Activated CD8-positive, alpha-beta T cell treated with anti-CD3 and anti-CD28 coated beads for 36 hours (primary cell): ENCODE measurements at regions not wholly inside any gene's neighbourhood (a gene's known extent, or its start where the extent isn't known, plus 50 kb on each side); places are given as distances from the start of the nearest gene placed in this dataset.

Experiments used
- ATAC-seq: fragments of 200-7000 bp; cut with Tn5 transposase; one replicate; pipeline ENCODE4 v1.10.0; 2021; ENCODE audit warnings: mild to moderate bottlenecking, moderate library complexity
- CTCF ChIA-PET: fragments of 350-600 bp; sonication (Branson Sonifier 250); formaldehyde crosslinking; loops from one replicate; lab custom pipeline; 2021; ENCODE audit warnings: antibody characterized with exemption; lab: Charles Lee
- POLR2A ChIA-PET: fragments of 350-600 bp; sonication (Branson Sonifier 250); formaldehyde crosslinking; loops from one replicate; lab custom pipeline; 2021; ENCODE audit warnings: antibody characterized with exemption; lab: Charles Lee
- DNase-seq: peaks from one replicate; pipeline ENCODE4 v3.0.0-alpha.2; 2020
- H3K27ac Mint-ChIP-seq: one replicate; pipeline ENCODE4 v1.8.0; 2021; ENCODE audit warnings: mild to moderate bottlenecking, mixed read lengths
- H3K27me3 Mint-ChIP-seq: one replicate; pipeline ENCODE4 v1.8.0; 2021; ENCODE audit warnings: mixed read lengths
- H3K36me3 Mint-ChIP-seq: one replicate; pipeline ENCODE4 v1.8.0; 2021; ENCODE audit warnings: low read depth, mixed read lengths
- H3K4me1 Mint-ChIP-seq: one replicate; pipeline ENCODE4 v1.8.0; 2021; ENCODE audit warnings: low read depth, mixed read lengths
- H3K4me3 Mint-ChIP-seq: one replicate; pipeline ENCODE4 v1.8.0; 2021; ENCODE audit warnings: mild to moderate bottlenecking, moderate library complexity, mixed read lengths
- H3K9me3 Mint-ChIP-seq: one replicate; pipeline ENCODE4 v1.8.0; 2021; ENCODE audit warnings: mixed read lengths
- intact Hi-C: fragments of 100-400 bp; cut with micrococcal nuclease; formaldehyde crosslinking; loops from one replicate; pipeline ENCODE4 v1.10.0; 2022
- TF ChIP-seq, protein P1 (sequence below): fragments of 200-600 bp; IDR thresholded peaks from one replicate; pipeline ENCODE4 v1.8.0; 2022; ENCODE audit warnings: antibody characterized with exemption, mild to moderate bottlenecking

DNA sequence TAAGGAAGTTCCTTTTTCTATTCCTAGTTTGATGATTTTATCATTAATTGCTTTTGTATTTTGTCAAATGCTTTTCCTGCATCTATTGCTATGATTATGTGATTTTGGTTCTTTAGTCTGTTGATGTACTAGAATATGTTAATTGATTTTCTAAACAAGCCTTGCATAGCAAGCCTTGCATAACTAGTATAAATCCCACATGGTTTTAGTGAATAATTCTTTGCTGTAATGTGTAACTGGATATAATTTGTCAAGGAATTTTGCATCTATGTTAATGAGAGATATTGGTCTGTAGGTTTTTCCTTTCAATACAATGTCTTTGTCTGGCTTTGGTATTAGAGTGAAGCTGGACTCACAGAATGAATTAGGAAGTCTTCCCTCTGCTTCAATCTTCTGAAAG lies 460.2 kb downstream of the LTN1 start:
- CTCF ChIA-PET: interaction anchor here (1.0 kb wide), 1 partner anchor 213 kb away, joined by 3 read pairs; no protein-coding TSS in a partner anchor

DNA sequence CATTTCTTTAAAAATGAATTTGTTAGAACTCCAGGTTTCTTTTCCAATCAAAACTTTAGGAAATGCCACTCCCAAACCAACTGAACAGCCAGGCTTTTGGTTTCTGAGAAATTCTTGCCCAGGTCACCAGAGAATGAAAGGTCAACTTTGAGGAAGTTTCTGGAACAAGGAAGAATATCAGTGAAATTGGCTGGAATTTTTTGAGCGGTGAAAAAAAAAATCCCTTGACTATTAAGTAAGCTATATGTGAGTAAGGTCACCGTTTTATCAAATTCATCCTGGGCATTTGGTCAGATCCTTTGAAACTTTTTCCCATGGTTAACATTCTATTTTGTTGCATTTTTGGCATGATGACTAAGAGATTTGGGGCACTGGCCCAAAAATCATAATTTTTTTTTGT lies 469.3 kb downstream of the LTN1 start:
- ChIA-PET POLR2A (no interaction called here), CTCF (interaction anchor here (4.7 kb wide), 1 partner anchor 222 kb away, joined by 27 read pairs; no protein-coding TSS in a partner anchor)
- H3K27ac Mint-ChIP-seq: no peak overlapping the region
- H3K36me3 Mint-ChIP-seq: no peaks in the 10 kb centered on the region
- intact Hi-C loops: no loop called here
- H3K4me1 Mint-ChIP-seq: no peaks in the 10 kb centered on the region
- no peaks in the 10 kb centered on the region for H3K9me3 Mint-ChIP-seq
- DNase-seq (no peak), ATAC-seq (no peak)
- H3K4me3 Mint-ChIP-seq: no peak overlapping the region
- H3K27me3 Mint-ChIP-seq: peaks cover 5% of the 10 kb centered on the region
- TF ChIP-seq, protein P1, sequence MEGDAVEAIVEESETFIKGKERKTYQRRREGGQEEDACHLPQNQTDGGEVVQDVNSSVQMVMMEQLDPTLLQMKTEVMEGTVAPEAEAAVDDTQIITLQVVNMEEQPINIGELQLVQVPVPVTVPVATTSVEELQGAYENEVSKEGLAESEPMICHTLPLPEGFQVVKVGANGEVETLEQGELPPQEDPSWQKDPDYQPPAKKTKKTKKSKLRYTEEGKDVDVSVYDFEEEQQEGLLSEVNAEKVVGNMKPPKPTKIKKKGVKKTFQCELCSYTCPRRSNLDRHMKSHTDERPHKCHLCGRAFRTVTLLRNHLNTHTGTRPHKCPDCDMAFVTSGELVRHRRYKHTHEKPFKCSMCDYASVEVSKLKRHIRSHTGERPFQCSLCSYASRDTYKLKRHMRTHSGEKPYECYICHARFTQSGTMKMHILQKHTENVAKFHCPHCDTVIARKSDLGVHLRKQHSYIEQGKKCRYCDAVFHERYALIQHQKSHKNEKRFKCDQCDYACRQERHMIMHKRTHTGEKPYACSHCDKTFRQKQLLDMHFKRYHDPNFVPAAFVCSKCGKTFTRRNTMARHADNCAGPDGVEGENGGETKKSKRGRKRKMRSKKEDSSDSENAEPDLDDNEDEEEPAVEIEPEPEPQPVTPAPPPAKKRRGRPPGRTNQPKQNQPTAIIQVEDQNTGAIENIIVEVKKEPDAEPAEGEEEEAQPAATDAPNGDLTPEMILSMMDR: no peak

More for the DNA sequence above, 460.2 kb downstream of the LTN1 start:
- Mint-ChIP-seq H3K36me3 (no peaks in the 10 kb centered on the region), H3K4me1 (peaks cover 1% of the 10 kb centered on the region), H3K27ac (no peak overlapping the region), H3K27me3 (peaks cover 22% of the 10 kb centered on the region), H3K9me3 (no peaks in the 10 kb centered on the region), H3K4me3 (no peak overlapping the region)
- TF ChIP-seq, protein P1: no peak
- intact Hi-C loops: no loop called here
- ATAC-seq: no peak
- POLR2A ChIA-PET: no interaction called here
- no peak for DNase-seq

DNA sequence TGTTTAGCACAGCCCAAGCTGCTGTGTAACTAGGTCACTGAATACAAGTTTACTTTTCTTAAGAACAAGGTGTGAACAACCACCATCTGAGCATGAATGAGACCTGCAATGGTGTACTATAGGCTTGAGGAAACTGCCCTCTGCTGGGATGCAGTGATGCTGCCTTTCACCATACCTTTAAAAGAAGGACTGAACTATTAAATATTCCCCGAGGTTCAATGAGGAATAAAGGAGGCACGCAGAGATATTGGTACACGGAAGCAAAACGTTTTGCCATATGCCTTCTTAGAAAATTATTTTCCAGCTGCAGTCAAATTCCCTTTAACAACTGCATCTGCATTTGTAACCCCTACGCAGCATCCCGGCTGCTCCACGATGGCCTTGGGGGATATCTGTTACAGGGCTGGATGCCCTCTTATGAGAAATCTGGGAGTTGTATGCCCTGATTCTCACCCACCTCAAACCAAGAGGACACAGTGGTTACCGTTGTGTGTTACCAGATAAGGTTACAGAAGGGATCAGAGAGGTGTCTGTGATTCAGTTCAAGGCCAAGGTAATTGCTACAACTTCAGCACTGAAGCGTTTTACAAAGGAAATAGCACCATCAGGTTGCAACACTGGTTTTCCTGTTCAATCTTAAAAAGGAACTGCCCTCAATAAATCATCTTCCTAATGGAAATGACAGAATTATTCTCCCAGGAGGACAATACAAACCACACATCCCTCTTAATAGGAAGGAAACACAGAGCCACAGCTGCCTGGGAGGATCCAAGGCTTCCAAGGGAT lies 470.5 kb downstream of the LTN1 start:
- POLR2A ChIA-PET: interaction anchor here (0.6 kb wide), 1 partner anchor 70 kb away, joined by 3 read pairs; no protein-coding TSS in a partner anchor
- ATAC-seq (peak; percentile 45), DNase-seq (peak; percentile 9)
- Mint-ChIP-seq H3K4me1 (peaks cover under 1% of the 10 kb centered on the region), H3K27ac (no peak overlapping the region), H3K27me3 (peaks cover 2% of the 10 kb centered on the region), H3K36me3 (no peaks in the 10 kb centered on the region), H3K4me3 (no peak overlapping the region), H3K9me3 (no peaks in the 10 kb centered on the region)
- intact Hi-C loops: no loop called here
- TF ChIP-seq, protein P1: no peak
- CTCF ChIA-PET: interaction anchor here (1.0 to 4.7 kb wide), 3 partner anchors 8 to 223 kb away, joined by 3 to 27 read pairs (median 5); no protein-coding TSS in a partner anchor

DNA sequence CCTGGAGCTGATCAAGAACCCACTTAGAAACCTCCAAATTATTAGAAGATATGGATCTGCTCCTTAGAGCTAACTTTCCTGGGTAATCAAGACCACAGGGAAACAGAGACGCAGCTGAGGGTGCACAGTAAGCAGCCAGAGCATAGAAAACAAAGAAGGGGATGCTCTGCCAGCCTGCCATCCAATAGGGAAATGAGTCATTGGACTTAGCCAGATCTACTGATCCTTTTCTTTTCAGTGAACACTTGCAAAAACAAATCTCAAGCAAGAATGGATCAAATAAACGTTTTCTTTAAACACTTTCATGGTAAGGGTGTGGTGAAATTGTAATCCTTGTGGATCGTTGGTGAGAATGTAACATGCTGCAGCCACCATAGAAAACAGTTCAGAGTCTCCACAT lies 474.0 kb downstream of the LTN1 start:
- no peak for ATAC-seq

More for the DNA sequence above, 474.0 kb downstream of the LTN1 start:
- H3K36me3 Mint-ChIP-seq: no peaks in the 10 kb centered on the region
- H3K27me3 Mint-ChIP-seq: no peaks in the 10 kb centered on the region
- no peak overlapping the region for H3K4me3 Mint-ChIP-seq
- ChIA-PET CTCF (interaction anchor here (0.9 to 7.6 kb wide), 4 partner anchors 10 to 240 kb away, joined by 3 to 165 read pairs (median 11); no protein-coding TSS in a partner anchor), POLR2A (no interaction called here)
- intact Hi-C loops: no loop called here
- DNase-seq: no peak
- no peaks in the 10 kb centered on the region for H3K9me3 Mint-ChIP-seq
- TF ChIP-seq, protein P1: no peak
- H3K27ac Mint-ChIP-seq: no peak overlapping the region
- peaks cover 2% of the 10 kb centered on the region for H3K4me1 Mint-ChIP-seq
